SU-DHL-6 (cell line): ENCODE measurements at regions not wholly inside any gene's neighbourhood (a gene's known extent, or its start where the extent isn't known, plus 50 kb on each side); places are given as distances from the start of the nearest gene placed in this dataset.

ENCODE experiments used
- CTCF ChIP-seq: fragments of 200-600 bp; sonication (generic); IDR thresholded peaks from one replicate; pipeline ENCODE4 v1.5.1; 2017; ENCODE audit warnings: antibody characterized with exemption, mild to moderate bottlenecking, low read length, moderate library complexity; ENCODE audit not compliant: insufficient read depth, poor library complexity, severe bottlenecking
- EZH2phosphoT487 ChIP-seq: fragments of 200-600 bp; sonication (generic), shearing (Covaris generic); conservative IDR thresholded peaks from 2 replicates; pipeline ENCODE4 v1.6.1; 2018; ENCODE audit warnings: mild to moderate bottlenecking, antibody characterized with exemption, low read length, moderate library complexity, mixed read lengths

DNA sequence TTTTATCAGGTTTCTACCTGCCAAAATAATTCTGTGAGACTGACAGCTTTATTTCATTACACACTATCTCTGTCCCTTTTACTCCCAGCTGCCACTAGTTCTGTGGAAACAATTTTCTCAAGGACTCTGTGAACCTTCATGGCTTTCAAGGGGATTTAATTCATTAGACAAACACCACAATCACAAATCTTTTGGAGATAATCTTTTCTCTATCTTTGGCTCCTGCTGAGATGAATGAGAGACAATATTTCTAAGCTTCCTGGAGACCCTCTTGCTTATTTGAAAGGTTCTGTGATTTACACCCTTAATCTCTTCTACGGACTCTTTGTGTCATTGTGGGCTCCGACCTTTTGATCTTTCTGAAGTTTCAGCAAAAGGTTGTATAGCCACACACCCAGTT is 222.6 kb downstream of the PRDM9 start:
- TF ChIP-seq CTCF (no peak), EZH2phosphoT487 (no peak)
